Loucy (cell line): ENCODE measurements at regions not wholly inside any gene's neighbourhood (a gene's known extent, or its start where the extent isn't known, plus 50 kb on each side); places are given as distances from the start of the nearest gene placed in this dataset.

ENCODE experiments used
- CTCF ChIP-seq: fragments of 200-600 bp; sonication (generic); conservative IDR thresholded peaks from 2 replicates; pipeline ENCODE4 v1.5.1; 2014; ENCODE audit warnings: mild to moderate bottlenecking, antibody characterized with exemption, low read length
- EZH2phosphoT487 ChIP-seq: fragments of 200-600 bp; IDR thresholded peaks from 2 replicates; pipeline ENCODE4 v1.6.1; 2018; ENCODE audit warnings: antibody characterized with exemption, mild to moderate bottlenecking, moderate library complexity, borderline replicate concordance

GRCh38 chr11:109815500-109816150 lies 277.6 kb upstream of the ZC3H12C start:
- TF ChIP-seq CTCF, result no peak
- TF ChIP-seq EZH2phosphoT487, result no peak
